ENCODE measurements at regions not wholly inside any gene's neighbourhood (a gene's known extent, or its start where the extent isn't known, plus 50 kb on each side); places are given as distances from the start of the nearest gene placed in this dataset.

DNA sequence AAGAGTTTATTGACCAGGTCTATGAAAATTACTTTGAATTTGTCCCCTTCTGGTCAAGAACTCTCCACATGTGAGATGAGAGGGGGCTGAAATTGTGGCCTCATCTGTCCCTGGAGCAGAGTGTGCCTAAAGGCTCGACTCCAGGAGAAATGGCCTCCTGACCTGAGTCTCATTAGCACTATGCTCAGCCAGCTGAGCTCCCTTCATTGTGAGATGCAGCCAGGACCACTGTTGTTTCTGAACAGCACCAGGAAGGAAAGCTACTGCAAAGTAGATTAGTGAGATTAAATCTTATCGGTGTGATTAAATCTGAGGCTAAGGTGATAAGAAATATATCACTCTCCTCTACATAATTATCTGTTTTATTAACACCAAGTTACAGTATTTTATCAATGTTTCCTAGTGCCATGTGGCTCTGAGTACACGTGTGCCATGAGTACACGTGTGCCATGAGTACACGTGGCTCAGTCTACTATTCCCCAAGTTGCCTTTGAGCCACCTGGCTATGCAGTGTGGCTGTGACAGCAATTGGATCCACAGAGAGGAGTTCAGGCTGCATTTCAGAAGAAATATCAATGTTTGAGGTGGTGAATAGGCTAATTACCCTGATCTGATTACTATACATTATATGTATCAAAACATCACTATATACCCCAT, 126.9 kb downstream of the IPMK start:
- no peak for DNase-seq

- DNase-seq, result no peak
These were observed 127.6 kb downstream of the IPMK start for GRCh38 chr10:58140054-58140453.

DNA sequence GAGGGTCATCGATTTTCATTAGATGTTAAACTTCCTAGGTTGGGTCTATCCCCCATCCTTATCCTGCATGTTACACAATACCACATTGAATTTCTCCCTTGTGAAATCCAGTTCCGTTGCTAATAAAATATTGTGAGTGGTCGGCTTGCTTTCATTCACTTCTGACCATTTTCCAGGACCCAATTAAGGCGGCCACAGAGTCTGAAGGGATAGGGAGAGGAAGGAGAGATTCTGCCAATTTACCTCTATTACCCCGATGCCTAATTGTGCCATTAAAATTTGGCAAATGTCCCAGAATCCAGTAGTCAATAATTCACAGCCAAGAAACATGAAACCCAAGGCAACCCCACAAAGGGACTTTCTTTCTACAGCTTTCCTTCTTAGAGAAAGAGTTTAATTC, 129.9 kb downstream of the IPMK start:
- no peak for DNase-seq

DNA sequence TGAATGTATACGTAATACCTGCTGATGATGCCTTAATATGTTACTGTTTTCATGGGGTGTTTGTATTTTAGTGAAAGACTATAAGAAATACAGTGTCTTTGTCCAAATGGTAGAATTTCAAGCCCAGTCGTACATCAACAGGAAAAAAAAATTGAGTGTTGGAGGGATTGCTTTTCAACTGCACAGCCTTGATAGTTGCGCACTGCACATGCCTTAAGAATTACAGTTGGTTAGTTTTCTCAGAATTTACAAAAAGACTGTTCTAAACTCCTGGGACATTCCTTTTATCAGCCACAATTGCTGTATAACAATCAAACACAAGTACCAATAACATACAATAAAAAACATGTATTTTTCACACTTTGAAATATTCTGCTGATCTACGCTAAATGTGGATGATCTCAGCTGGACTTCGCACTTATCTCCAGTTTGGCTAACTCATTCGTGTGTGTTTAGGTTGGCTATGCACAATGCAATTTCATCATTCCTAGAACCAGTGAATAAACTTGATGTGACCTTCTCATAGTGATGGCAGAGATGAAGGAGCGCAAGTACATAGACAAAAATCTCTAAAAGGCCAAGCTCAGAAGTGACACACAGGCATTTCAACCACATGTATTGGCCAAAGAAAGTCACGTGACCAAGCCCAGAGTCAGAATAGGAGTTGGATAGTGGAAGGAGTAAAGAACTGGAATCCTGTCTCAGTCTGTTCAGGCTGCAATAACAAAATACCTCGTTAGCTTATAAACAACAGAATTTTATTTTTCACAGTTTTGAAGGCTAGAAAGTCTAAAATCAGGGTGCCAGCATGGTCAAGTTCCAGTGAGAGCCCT, 152.3 kb downstream of the IPMK start:
- DNase-seq, result no peak

GRCh38 chr10:58109731-58110130, 158.0 kb downstream of the IPMK start:
- DNase-seq, result no peak

DNA sequence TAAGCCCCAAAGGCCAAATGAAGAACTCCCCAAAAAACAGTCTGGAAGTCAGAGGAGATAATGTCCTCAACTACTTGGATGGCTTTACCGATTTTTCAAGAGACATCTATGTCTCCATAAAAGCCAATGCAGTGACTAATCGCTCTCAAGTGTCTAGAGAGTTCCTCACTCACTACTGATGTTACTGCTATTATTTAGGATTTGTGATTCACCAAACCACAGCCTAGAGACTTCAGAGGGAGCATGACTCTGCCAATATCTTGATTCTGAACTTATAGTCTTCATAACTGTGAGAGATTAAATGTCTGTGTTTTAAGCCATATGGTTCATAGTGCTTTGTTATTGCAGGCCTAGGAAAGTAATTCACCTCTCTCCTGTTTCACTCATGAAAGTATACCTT, 160.2 kb downstream of the IPMK start:
- no peak for DNase-seq

DNA sequence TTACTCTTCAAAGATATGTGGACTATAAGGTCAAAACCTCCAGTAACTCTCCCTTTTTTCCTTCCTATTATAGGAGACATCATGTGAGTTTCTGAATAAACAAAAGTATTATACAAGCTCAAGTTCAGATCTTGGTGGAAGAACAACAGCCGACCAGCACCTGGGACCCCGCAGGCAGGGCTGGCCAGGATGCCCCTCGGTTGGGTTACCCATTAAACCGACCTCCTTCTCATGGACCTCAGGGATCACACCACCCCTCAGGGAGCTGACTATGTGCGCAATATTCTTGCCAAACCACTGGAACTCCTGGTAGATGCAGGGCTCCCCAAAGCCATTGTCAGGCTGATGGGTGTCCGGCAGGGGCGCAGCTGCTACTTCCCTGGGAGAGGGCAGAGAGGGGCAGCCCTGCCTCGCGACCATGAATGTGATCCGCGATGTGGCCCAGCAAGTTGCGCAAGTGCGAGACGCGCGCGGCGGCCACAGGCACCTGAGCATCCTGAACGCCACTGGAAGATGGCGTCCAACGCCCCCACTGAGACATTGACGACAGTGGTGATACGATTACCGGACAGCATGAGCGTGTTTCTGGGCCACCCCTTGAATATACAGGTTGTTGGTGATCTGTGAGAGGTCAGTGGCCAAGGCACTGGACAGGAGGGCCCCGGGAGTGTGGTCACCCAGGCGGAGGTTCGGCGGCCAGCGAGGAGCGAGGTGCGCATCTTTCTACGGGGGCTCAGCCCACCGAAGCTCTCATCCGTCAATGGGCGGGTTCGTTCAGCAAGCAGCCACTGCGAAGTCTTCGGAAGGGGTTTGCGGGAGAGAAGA, 161.3 kb downstream of the IPMK start:
- no peak for DNase-seq

DNA sequence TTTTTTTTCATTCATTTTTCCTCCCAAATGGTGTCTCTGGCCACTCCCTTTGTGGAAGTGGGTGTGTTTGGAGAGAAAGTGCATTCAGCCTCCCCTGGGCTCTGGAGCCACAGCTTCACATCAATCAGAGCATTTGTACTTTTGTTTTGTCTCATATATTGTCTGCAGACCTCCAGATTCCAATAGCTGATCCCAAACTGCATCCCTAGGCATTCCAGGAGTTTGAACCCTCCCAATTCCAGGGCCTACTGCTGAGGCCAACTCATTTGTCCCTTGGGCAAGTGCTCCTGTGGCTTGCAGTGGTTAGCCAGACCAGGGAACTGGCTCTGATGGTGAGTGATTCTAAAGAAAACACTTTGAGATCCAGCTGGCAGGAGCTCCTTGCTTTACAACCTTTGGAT, 163.3 kb downstream of the IPMK start:
- no peak for DNase-seq

DNA sequence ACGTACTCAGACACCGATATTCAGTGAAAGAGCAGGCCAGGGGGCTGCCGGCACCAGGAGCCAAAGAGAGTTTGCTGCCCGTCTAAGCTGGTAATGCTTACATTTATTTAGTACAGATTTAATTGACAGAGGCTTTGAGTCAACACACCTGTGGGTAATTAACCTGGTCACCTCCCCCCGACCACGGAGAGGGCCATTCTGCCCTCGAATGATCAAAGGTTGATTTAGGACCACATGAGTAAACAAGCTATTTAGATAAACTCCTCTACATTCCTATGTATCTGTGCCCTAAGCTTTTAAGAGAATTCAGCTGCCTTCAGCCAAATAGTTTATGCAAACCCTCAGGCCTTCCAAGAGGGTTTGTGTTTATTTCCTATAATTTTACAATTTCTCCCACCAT, 164.8 kb downstream of the IPMK start:
- DNase-seq, result no peak

- DNase-seq, result no peak
These were observed 166.0 kb downstream of the IPMK start for GRCh38 chr10:58101682-58102081.

GRCh38 chr10:58094985-58095718, 172.5 kb downstream of the IPMK start:
- no peak for DNase-seq

- DNase-seq, result no peak
These were observed 175.8 kb downstream of the IPMK start for GRCh38 chr10:58091886-58092285.

DNA sequence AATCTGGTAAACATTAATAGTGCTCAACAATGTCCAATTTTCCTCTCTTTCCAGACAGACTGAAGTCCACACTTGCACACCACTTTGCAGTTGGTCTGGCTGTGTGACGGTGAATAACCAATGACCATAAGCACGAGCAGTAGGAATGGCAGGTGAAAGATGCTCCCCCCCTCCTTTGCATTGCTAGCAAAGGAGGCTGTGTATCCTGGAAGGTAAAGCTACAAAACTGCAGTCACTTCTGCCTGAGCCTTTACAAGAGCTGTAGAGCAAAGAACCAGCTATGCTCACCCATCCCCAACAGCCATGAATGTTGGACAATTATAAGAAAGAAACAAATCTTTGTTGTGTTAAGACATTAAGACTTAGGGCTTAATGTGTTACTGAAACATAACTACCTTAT, 178.0 kb downstream of the IPMK start:
- no peak for DNase-seq

- DNase-seq, result no peak
These were observed 179.8 kb downstream of the IPMK start for GRCh38 chr10:58087896-58088295.

DNA sequence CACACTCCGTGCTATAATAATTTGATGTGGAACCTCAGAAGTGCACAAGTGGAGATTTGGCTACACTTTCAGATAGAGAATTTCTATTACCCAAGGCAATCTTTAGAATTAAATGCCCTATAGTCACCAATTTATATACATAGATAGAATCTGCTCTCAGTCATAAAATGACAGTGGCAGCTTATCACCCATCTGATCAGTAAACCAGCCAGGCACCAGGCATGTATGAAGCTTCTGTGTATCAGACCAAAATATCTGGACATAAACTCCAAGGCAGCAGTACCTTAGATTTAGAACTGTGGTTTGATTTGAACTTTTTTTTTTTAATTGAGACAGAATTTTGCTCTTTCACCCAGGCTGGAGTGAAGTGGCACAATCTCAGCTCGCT, 180.9 kb downstream of the IPMK start:
- no peak for DNase-seq

DNA sequence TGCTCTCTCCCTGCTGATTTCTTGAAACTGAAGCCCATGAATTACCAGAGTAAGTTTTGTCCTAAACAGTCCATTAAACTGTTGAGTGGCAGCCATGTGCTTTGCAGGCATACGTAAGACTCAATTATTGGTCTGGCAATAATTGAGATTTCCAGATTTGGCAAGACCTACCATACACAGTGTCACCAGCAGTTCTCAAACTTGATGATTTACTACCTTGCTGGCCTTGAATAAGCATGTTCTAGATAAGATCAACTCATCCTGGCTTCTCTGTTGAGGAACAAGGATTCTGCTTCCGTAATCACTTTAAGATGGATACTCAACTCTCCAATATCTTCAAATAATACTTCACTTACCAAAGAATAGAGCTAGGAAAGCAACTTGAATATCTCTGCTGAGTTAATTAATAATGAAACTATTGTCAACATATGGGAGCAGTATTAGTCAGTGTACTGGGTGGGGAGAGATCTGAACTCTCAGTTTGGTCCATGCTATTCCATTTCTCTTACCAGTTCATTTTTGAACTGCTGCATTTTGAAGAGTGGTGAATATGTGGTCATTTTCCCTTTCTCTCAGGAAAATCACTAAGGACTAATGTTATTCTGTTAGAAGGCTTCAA, 181.4 kb downstream of the IPMK start:
- no peak for DNase-seq

- DNase-seq, result no peak
These were observed 185.4 kb downstream of the IPMK start for GRCh38 chr10:58082248-58082647.

- DNase-seq, result no peak
These were observed 186.3 kb downstream of the IPMK start for GRCh38 chr10:58081353-58081752.

DNA sequence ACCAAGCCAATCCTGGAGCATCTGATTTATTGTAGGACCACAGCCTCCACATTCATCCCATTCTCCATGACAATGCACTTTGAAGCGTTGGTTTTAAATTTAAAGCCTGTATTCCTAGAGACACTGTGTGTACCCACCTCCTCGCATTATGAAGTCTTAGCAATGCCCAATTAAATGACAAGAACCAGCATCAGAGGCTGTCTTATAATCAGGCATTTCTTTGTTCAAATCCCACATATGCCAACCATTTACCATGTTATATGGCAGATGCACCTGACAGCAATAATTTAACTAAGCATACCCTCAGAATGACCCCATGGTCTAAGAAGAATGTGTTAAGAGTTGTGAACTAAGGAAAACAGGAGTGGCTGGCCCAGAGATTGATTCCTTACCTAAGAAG, 188.2 kb downstream of the IPMK start:
- no peak for DNase-seq

- DNase-seq, result no peak
These were observed 195.1 kb downstream of the IPMK start for GRCh38 chr10:58072634-58073033.

GRCh38 chr10:58070956-58071355, 196.7 kb downstream of the IPMK start:
- DNase-seq, result no peak

- DNase-seq, result no peak
These were observed 198.9 kb downstream of the IPMK start for GRCh38 chr10:58068809-58069208.

DNA sequence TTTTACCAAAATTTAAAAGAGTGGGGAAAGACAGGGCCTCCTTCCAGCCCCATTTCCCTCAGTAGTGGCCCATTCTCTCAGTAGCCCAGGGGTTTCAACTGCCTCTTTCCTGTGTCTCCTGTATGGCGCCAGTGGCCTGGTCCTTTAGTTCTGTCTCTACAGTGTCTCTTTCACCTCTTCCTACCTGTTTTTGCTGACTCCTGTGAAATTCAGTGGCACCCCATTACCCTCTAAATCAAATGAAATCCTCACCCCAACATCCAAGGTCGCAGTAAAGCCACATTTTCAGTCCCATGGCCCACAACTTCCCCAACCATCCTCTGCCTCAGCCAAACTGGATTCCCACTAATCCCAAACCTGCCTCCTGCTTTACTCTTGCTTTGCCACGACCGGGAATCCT, 200.7 kb downstream of the IPMK start:
- DNase-seq, result no peak

All from hematopoietic multipotent progenitor cell treated with erythropoietin and hydrocortisone succinate and interleukin-3 and kit ligand, for 8 days (in vitro differentiated cells).